ENCODE measurements at regions not wholly inside any gene's neighbourhood (a gene's known extent, or its start where the extent isn't known, plus 50 kb on each side); places are given as distances from the start of the nearest gene placed in this dataset.

DNA sequence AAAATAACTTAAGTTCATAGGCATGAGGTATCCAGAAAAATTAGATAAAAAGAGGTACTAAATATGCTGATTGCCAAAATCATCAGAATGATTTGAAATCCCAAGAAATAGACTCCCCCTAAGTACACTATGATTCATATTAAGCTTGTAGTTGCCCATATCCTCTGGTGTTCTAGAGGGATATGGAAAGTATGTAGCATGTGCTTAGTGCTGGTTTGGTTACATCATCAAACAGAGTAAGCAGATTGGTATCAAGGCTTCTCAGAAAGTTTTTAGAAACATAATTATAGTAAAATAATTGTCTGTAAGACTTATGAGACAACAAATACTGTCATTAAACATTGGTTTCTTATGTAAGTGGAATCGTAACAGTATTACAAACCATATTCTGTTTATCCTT lies 166.4 kb downstream of the FAXC start:
- TF ChIP-seq POLR2A (IDR thresholded peaks at IDR 0.05): no peak
- TF ChIP-seq, protein P1, sequence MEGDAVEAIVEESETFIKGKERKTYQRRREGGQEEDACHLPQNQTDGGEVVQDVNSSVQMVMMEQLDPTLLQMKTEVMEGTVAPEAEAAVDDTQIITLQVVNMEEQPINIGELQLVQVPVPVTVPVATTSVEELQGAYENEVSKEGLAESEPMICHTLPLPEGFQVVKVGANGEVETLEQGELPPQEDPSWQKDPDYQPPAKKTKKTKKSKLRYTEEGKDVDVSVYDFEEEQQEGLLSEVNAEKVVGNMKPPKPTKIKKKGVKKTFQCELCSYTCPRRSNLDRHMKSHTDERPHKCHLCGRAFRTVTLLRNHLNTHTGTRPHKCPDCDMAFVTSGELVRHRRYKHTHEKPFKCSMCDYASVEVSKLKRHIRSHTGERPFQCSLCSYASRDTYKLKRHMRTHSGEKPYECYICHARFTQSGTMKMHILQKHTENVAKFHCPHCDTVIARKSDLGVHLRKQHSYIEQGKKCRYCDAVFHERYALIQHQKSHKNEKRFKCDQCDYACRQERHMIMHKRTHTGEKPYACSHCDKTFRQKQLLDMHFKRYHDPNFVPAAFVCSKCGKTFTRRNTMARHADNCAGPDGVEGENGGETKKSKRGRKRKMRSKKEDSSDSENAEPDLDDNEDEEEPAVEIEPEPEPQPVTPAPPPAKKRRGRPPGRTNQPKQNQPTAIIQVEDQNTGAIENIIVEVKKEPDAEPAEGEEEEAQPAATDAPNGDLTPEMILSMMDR (IDR thresholded peaks at IDR 0.05): no peak
- TF ChIP-seq EP300 (IDR thresholded peaks at IDR 0.05): no peak
